GM19468 (cell line): ENCODE measurements at regions not wholly inside any gene's neighbourhood (a gene's known extent, or its start where the extent isn't known, plus 50 kb on each side); places are given as distances from the start of the nearest gene placed in this dataset.

Experiments used
- ATAC-seq: cut with Tn5 transposase; IDR thresholded peaks from one replicate; pipeline ENCODE4 v1.9.1; 2021; ENCODE audit warnings: mild to moderate bottlenecking, moderate library complexity, moderate number of reproducible peaks; ENCODE audit not compliant: unreplicated experiment; ENCODE audit errors: extremely low read depth

DNA sequence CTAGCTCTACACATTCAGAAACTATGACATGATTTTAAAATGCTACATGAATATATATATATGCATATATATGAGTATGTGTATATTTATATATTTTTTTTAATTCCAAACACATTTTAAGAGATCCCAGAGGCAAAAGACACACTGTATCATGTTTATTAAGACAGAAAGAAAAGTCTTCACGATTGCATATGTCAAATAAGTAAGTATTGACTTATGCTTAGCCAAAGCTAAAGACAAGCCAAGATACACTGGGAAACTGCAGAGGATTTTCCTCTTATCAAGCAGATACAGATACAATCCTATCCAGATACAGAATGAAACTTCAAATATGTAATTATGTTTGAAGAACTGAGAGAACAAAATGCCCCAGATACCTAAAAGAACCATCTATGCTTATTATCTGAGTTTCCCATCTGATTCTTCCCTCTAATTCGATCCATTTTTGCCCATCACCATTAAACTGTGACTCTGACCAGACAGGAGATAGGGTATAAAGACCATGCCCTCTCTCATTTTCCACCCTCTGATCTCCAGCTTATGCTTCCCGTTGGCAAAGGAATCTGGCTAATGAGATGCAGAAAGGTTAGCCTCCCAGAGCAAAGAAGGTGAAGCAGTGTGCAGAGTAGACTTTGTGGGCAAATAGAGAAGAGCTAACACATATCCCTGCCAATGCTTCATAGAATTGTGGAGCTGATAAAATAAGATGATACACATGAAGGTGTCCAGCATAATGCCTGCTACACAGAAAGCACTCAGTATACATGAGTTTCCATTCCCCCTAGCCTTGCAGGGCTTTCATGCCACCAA, 131.0 kb upstream of the TARS1 start:
- no peak for ATAC-seq

DNA sequence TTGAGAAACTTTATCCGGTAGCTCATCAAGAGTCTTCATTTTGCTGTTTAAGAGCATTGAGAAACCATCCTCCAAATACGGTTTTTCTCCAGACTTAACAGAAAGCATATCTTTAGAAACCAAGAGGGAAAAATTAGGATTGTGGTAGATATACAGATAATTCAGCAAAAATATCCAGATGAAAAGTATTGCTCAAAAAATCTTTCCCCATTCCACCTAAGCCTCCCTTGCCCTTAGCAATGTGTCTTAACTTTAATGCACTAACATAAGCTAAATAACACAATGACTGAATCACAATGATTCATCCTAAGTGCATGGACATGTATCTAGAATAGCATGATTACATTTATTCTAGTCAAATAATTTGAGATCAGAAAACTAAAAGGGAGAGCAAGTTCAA, 130.3 kb upstream of the TARS1 start:
- no peak for ATAC-seq

DNA sequence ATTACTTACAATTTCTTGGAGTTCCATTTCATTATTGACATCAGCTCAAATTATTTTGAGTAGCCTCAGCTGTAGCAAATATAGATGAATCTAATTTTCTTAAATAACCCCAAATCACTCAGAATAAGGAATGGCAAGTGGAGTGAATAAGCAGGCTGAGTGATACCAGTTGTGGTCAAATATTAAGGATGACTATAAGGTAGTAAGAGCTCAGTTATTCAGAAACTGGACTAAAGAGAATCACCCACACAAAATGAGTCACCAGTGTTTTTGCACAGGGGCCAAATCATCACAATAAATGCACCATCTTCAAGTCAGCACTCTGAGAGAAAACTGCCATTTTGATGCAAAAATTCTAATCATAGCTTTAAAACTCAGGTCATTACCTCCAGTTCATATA, 128.9 kb upstream of the TARS1 start:
- no peak for ATAC-seq

DNA sequence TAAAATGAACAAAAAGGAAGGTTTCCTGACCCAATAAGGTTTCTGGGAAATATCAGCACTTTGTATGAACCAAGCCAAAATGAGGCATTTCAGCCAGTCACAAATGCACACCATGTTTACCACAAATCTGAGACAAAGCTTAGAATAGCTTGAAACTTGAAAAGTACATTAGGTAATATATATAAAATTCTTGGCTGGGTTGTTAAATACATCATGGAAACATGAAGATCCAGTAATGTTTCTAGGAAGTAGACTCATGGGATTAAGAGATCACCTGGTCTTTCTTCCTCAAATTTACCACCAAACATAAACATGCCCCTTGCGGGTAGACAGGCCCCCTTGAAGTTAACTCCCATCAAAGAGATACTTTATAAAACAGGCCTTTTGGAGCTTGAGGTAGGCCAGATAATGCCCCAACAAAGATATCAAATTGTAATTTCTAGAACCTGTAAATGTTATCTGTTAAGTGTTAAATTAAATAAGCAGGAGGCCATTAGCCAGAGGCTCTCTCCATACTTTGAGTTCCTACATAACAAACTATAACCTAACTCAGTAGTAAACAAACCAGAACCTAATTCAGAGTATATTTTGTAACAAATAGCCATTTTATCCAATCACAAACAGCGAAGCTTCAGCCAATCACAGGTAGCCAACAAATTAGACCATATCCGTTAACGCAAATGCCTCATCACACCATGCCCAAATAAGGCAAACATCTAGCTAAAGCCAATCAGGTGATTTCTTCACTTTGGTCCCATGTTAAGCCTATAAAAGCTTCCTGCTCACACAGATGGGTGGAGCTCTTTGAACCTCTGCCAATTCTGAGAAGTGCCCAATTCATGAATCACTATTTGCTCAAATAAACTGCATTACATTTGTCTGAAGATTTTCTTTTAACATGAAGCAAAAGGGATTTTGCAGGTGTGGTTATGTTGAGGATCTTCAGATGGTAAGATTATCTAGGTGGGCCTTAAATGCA, 127.9 kb upstream of the TARS1 start:
- no peak for ATAC-seq

DNA sequence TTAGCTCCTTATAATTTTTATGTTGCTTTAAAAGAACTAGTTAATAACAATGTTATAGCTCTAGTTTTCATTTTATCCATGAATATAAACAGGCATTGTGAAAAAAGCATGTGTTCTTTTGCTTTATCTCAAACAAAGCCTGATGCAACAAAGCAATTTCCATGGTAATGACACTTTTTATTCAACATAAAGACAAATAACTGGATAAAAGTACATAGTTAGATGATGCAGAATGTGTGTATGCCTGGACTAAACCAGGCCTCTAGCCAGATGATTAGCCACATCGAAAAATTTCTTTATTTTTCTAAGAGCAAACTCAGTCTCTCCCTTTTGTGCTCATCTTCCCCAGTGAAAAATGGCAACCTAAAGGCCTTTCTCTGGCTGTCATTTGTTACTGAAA, 125.6 kb upstream of the TARS1 start:
- no peak for ATAC-seq

DNA sequence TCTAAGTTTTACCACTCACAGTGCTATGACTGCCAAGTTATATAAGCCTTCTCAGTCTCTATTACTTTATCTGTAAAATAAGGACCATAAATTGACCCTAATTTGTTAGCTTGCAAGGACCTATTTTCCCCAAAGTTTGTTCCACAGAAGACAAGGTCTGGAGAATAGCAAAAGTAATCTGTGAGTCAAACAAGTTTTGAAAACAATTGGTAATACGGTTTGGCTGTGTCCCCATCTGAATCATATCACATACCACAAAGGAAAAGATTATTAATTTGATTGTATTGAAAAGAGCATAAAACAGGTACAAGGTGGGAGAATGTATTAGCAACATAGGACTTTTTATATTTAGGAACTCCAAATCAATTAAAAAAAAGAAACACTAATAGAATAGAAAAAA, 124.0 kb upstream of the TARS1 start:
- ATAC-seq, result no peak

DNA sequence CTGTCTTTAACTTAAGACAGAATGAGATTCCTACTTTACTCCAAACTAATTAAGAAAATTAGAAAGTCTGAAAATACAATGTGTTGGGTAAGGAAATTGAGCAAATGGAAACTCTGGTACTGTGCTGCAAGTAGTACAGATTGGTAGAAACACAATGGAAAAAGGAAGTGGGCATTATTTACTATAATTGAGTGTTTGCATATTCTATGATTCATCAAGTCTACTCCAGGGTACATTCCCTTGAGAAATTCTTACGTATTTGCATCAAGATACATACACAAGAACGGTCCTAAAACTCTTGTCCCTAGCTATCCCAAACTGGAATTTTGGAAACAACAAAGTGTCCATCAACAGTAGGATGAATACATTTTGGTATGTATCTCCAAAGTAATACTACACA, 123.5 kb upstream of the TARS1 start:
- no peak for ATAC-seq

DNA sequence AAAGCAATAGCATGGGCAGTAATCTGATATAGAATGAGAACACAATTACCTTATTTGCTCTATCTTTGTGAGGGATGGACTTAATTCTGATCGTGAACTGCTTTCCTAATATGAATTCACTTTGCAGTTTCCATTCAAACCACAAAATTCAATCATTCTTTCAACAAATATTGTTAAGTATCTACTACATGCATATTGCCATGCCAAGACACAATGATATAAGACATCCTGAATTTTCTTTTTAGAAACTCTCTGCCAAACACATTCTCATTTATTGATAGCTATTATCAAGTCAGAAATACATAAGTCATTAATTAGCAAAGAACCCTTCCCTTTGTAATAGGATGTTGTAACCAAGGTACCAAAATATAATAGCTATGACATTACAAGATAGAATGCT, 121.6 kb upstream of the TARS1 start:
- no peak for ATAC-seq

DNA sequence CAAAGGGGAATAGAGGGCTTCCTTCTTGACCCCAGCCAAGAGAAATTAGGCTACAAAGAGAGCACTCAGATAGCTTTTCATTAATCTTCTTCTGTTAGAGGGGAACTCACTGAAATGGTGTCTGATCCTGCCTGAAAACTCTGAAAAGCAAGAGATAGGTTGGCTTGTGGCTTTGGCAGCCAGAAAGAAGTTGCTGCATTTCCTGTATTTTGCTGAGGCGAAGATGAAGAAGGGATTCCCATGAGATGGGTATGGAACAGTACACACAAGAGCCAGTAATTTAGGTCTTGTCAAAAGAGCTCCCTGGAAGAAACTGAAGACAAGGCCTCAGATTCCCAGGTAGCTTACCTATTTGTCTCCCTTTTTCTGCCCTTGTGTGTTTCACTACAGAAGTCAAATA, 120.9 kb upstream of the TARS1 start:
- ATAC-seq, result no peak

DNA sequence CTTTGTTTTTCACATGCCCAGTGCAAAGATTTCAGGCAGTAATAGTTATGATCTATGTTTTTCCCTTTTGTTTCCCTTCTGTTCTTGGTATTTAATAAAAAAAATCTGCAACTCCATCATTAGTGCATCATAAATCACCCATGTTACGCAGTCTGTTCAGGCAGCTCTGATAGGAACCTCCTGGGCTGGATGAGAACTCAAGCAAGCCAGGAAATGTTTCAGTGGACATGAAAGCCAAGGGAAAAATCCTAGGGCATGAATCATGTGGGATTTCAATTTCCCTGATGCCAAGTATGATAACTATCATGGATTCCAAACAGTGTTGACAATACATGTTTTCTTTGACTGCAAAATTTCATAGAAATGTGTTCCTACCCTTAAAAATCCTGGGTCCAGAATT, 119.7 kb upstream of the TARS1 start:
- ATAC-seq, result no peak

DNA sequence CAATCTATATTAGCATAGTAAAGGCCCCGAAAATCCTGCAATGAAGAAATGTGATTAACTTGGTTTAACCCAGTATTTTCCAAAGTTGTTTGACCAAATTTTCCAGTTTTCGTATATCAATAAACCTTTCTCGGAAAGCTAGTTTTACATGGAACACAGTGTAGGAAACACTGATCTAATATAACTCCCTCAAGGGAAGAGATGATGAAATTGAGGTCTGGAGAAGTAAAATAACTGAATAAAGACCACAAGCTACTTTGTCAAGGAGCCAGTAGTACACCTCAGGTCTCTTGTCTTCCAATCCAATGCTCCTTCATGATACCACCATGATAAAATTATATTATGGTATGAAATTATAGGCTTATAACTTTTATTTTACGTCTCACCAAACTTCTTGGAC, 118.1 kb upstream of the TARS1 start:
- ATAC-seq, result no peak

DNA sequence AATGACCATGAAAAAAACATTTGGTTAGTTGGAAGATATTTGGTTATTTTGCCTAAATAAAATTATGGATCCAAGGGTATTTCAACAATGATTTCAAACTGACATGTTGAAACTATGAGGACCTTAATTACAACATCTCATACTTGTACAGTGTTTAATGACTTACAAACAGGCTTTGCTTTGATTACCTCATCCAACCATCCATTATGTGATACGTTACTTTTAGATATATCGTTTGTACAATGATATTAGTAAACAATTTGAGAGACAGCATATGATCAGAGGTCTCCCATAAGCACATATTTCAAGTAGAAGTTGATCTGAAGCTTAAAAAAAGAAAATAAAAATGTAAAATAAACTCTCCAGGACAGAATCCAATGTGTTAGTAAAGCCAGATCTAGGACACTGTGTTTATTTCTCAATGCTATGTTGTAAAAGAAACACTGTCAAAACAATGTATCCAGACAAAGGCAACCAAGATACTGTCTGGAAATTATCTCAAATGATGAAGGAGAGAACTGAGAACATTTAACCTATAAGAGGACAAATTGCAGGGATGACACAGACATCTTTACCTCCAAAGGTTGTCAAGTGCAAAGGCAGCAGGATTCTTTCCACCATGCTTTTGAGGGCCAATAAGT, 116.0 kb upstream of the TARS1 start:
- ATAC-seq, result no peak

DNA sequence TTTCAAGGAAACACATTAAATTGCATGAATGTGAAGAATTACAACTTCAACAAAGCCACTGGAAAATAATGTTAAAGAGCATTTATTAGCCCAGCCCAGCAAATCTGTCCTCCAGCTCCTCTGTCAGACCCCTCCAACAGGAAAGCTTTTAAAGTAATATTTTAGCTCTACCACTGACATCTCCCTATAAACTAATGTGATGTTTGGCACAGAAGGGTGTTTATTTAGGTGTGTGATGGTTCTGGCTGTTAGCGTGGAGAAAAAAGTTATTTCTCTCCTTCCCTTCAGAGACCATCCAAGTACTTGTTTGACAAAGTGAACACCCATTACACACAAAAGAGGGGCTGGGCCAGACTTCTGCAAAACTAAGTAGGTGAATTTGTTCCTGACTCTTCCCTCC, 111.9 kb upstream of the TARS1 start:
- no peak for ATAC-seq

DNA sequence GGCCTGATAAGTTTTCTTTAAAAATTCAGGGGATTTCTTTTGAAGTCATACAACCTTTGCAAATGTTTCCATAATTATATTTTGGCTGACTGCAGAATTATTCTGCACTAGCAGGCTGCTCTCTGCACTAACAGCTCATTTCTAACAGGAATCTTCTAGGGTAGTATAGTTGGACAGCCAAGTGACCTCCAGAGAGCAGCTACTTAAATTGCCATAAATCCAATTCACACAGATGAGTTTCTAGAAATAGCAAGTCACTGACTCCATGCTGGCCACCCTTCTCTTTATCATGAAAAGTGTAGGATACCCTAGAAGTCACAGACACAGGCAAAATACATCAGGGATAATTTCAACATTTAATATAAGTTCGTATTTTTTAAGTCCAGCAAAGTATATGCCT, 110.9 kb upstream of the TARS1 start:
- no peak for ATAC-seq

DNA sequence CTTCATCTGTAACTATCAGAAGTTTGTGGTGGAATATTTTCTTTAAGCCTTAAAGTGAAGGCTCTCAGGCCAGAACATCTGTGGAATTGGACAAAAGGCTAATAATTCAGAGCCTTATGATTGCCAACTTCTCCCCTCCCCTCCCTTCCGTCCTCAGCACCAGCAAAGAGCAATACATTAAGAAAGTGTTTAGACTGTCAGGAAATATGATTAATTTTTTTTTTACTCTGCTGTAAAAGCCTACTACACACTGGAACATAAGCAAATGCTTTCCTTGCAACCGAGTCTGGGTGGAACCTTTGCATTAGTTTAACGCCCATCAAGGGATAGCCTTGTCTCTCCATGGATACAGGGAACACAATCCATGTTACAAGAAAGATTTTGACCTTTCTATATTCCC, 110.3 kb upstream of the TARS1 start:
- no peak for ATAC-seq

DNA sequence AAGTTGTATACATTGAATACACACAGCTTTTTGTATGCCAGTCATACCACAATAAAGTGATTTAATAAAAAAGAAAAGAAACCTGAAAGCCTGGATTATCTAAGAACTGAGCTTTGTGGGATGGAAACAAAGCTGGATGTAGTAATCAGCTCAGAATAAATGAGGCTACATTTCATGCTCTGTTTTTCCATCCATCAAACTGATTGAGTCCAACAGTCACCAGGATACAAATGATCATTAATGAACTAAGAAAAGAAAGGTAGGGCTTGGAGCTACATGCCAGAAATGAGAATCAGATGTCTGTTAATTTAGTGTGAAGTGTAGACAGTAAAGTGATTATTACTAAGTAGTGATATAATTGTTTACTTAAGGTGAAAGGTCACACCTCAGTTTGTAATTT, 109.8 kb upstream of the TARS1 start:
- ATAC-seq, result no peak

DNA sequence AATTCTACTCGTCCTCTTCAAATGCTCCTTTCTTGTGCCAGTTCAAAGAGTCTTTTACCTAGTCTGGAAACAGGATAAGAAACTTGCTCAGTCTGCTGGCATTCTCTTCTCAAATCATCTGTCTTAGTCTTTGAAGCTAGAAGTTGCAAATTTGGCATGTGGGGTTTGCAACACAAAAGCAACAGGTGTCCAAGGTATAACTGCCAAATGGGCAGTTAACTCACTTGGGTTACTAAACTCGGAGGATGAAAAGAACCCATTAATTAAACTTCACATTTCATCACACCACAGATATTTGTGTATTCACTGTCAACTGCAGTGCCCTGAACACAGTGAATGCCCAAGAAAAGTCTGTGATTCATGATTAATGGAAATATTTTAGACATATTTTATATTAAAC, 108.0 kb upstream of the TARS1 start:
- no peak for ATAC-seq

DNA sequence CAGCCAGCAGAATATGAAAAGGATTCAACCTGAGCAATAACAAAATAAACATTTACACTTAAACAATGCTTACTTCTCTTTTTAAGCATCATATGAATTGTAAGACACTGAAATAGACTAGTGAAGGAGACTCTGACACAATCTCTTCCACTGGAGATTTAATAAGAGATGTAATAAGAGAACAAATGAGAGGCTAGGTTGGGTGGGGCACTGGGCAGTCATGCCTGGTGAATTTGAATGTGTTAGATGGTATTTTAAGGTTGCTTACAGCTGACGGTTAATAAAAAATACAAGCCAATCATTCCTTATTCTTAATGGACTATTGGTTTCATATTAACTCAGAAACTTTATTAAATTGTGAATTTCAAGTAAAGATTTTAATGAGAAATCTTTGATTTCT, 105.9 kb upstream of the TARS1 start:
- no peak for ATAC-seq

DNA sequence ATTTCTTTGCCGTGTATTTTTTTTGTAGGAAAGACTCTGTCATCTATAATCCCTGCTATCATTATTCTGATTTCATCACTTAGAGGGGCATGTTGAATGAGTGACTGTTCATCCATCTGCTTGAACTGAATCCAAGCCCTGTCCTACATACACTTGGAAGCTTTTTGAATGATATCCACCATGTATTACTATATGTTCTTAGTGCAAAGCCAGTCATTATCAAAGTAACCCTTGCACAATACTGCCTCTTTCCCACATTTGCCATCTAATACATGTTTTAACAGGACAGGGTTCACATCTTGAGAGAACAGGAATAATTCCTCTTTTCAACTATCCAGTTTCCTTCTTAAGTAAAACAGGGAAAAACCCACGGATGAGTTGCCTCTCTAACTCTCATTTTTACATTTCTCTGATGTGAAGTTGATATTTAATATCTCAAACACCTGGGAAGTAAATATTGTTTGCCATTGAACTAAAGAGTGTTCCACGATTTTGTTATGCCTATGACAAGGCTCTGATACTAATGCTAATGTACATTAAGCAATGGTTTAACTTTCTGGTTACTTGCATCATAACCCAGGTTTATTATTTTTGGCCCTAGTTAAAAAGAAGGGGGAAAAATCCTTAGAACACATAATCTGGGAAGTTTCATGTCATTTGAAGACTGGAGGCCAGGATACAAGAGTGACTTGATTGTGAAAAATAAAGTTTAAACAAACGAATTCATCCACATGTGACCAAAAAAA, 103.7 kb upstream of the TARS1 start:
- ATAC-seq, result no peak

DNA sequence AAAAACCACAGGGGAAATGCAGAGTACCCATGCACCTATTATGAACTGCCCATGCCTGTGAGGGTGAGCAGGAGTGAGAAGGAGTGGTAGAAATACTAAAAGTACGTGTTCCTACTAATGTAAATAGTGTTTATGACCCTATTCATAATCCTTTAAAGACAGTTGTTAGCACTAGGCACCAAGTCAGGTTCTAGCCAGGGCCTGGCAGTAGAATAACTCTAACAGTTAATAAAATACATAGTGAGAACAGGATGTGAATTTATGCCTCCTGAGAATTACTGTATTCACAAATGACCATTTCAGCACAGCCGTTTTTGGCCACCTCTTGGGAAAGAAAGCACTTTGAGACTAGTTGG, 103.2 kb upstream of the TARS1 start:
- ATAC-seq, result no peak
